Endothelial cell of umbilical vein (primary cell): ENCODE measurements at regions not wholly inside any gene's neighbourhood (a gene's known extent, or its start where the extent isn't known, plus 50 kb on each side); places are given as distances from the start of the nearest gene placed in this dataset.

Source experiments
- BruUV-seq: library from RNA; stranded (reverse); fragments of 400-500 nt; replicated peaks from 2 replicates; lab custom pipeline; 2021; lab: Mats Ljungman, UMichigan
- CTCF ChIA-PET: fragments of 300-600, 350-600 bp; sonication (Branson Sonifier 250); formaldehyde crosslinking; loops from one replicate; lab custom pipeline; 2021; ENCODE audit warnings: antibody characterized with exemption, inconsistent platforms; lab: Charles Lee
- POLR2A ChIA-PET: fragments of 300-600, 350-600 bp; sonication (Branson Sonifier 250); formaldehyde crosslinking; loops from one replicate; lab custom pipeline; 2021; ENCODE audit warnings: antibody characterized with exemption, inconsistent platforms; lab: Charles Lee
- DNase-seq: peaks from one replicate; pipeline ENCODE4 v3.0.0-alpha.2; 2011; ENCODE audit warnings: low read depth, low spot score
- FAIRE-seq: peaks from 2 replicates; lab custom pipeline; 2011; peaks lifted over from hg19 to GRCh38; lab: Jason Lieb, UNC
- H2AFZ ChIP-seq: 2 replicates; pipeline ENCODE4 v1.6.0; 2012; ENCODE audit warnings: low read depth, low read length, control low read depth, inconsistent platforms
- H3K27ac ChIP-seq: 2 replicates; pipeline ENCODE4 v1.5.1; 2011; ENCODE audit warnings: low read depth, mild to moderate bottlenecking, control low read depth, low read length, moderate library complexity; ENCODE audit not compliant: insufficient read depth
- H3K27me3 ChIP-seq, 2 experiments: 2 replicates each; pipeline versions ENCODE4 v1.6.0 to v1.6.1; 2011; ENCODE audit warnings: low read length in 2 of 2, mixed read lengths in 1 of 2; ENCODE audit not compliant: control insufficient read depth in 2 of 2, insufficient read depth in 2 of 2
- H3K36me3 ChIP-seq, 2 experiments: 2 replicates in 1 of 2; 3 replicates in 1 of 2; pipeline ENCODE4 v1.5.1; 2011; ENCODE audit warnings: low read length in 2 of 2, mild to moderate bottlenecking in 1 of 2, moderate library complexity in 1 of 2; ENCODE audit not compliant: control insufficient read depth in 2 of 2, insufficient read depth in 2 of 2; ENCODE audit errors: extremely low read depth in 1 of 2
- H3K4me1 ChIP-seq: 3 replicates; pipeline ENCODE4 v1.5.1; 2011; ENCODE audit warnings: mild to moderate bottlenecking, low read length; ENCODE audit not compliant: control insufficient read depth, insufficient read depth; ENCODE audit errors: extremely low read depth
- H3K4me2 ChIP-seq: 2 replicates; pipeline ENCODE4 v1.6.1; 2011; ENCODE audit warnings: low read length, control low read depth, mixed read lengths; ENCODE audit not compliant: insufficient read depth
- H3K4me3 ChIP-seq, 3 experiments: fragments of 200-600 bp in 1 of 3; sonication (generic), shearing (Covaris generic) in 1 of 3; replicated peaks in 1 of 3; 2 replicates each; pipeline ENCODE4 v1.5.1; 2011 to 2016; ENCODE audit warnings: control low read depth in 3 of 3, low read length in 3 of 3, mild to moderate bottlenecking in 2 of 3, inconsistent platforms in 1 of 3, low read depth in 1 of 3, moderate library complexity in 1 of 3; ENCODE audit not compliant: insufficient read depth in 1 of 3
- H3K79me2 ChIP-seq: 2 replicates; pipeline ENCODE4 v1.6.0; 2012; ENCODE audit warnings: low read length, inconsistent platforms; ENCODE audit not compliant: control insufficient read depth, insufficient read depth
- H3K9ac ChIP-seq: replicated peaks from 2 replicates; pipeline ENCODE3; 2011; ENCODE audit warnings: low read length, control low read depth; ENCODE audit not compliant: insufficient read depth; ENCODE audit errors: extremely low read depth
- H3K9me1 ChIP-seq: replicated peaks from 3 replicates; pipeline ENCODE4 v1.6.0; 2011; ENCODE audit warnings: mild to moderate bottlenecking, low read length; ENCODE audit not compliant: control insufficient read depth, insufficient read depth; ENCODE audit errors: extremely low read depth
- H3K9me3 ChIP-seq: replicated peaks from 2 replicates; pipeline ENCODE4 v1.5.1; 2012; ENCODE audit warnings: low read length, inconsistent platforms; ENCODE audit not compliant: control insufficient read depth, insufficient read depth
- H4K20me1 ChIP-seq: replicated peaks from 2 replicates; pipeline ENCODE3; 2011; ENCODE audit warnings: mild to moderate bottlenecking, low read length; ENCODE audit not compliant: control insufficient read depth, insufficient read depth; ENCODE audit errors: extremely low read depth
- EZH2 ChIP-seq: IDR thresholded peaks from 2 replicates; pipeline ENCODE4 v1.6.1; 2012; ENCODE audit warnings: borderline replicate concordance, low read depth, mild to moderate bottlenecking, moderate library complexity, low read length, inconsistent platforms; ENCODE audit not compliant: severe bottlenecking
- FOS ChIP-seq: IDR thresholded peaks from 2 replicates; pipeline ENCODE4 v1.6.1; 2011; ENCODE audit warnings: mild to moderate bottlenecking, low read length, moderate library complexity, borderline replicate concordance; ENCODE audit not compliant: insufficient read depth
- GATA2 ChIP-seq: IDR thresholded peaks from 2 replicates; pipeline ENCODE4 v1.7.0; 2011; ENCODE audit warnings: low read depth, mild to moderate bottlenecking, moderate library complexity, mixed read lengths, low read length; ENCODE audit not compliant: insufficient read length, insufficient read depth
- JUN ChIP-seq: IDR thresholded peaks from 2 replicates; pipeline ENCODE4 v1.6.1; 2011; ENCODE audit warnings: borderline replicate concordance, low read depth; ENCODE audit not compliant: insufficient read length, insufficient read depth
- MYC ChIP-seq: IDR thresholded peaks from one replicate; pipeline ENCODE4 v1.6.1; 2011; ENCODE audit warnings: mild to moderate bottlenecking, low read depth, low read length
- POLR2A ChIP-seq: IDR thresholded peaks from 2 replicates; pipeline ENCODE4 v1.6.1; 2012; ENCODE audit warnings: low read depth, mild to moderate bottlenecking, control low read depth, low read length
- POLR2AphosphoS5 ChIP-seq: IDR thresholded peaks from 2 replicates; pipeline ENCODE4 v1.6.1; 2012; ENCODE audit warnings: low read depth, mild to moderate bottlenecking, control low read depth, low read length, moderate library complexity; ENCODE audit not compliant: insufficient read depth
- dilution Hi-C: fragments of 300-500 bp; cut with MboI; formaldehyde crosslinking; loops from one replicate; pipeline ENCODE4 v1.15.0; 2019; ENCODE audit warnings: low sequenced_read_pairs; ENCODE audit not compliant: extremely low pct_ligation_motif_present
- intact Hi-C: fragments of 100-400 bp; cut with micrococcal nuclease; formaldehyde crosslinking; loops from one replicate; pipeline ENCODE4 v1.10.0; 2022
- TF ChIP-seq, protein P1 (sequence below), 2 donors: IDR thresholded peaks; 1 replicate in 1 of 2; 2 replicates in 1 of 2; pipeline ENCODE4 v1.5.1; 2011; ENCODE audit warnings: low read length in 2 of 2, mild to moderate bottlenecking in 2 of 2, moderate library complexity in 2 of 2, control low read depth in 1 of 2, inconsistent platforms in 1 of 2, low read depth in 1 of 2; ENCODE audit not compliant: insufficient read depth in 1 of 2; ENCODE audit errors: extremely low read depth in 1 of 2
- TF ChIP-seq, protein P2 (sequence below): IDR thresholded peaks from 2 replicates; pipeline ENCODE4 v1.6.1; 2011; ENCODE audit not compliant: insufficient read depth, insufficient read length

DNA sequence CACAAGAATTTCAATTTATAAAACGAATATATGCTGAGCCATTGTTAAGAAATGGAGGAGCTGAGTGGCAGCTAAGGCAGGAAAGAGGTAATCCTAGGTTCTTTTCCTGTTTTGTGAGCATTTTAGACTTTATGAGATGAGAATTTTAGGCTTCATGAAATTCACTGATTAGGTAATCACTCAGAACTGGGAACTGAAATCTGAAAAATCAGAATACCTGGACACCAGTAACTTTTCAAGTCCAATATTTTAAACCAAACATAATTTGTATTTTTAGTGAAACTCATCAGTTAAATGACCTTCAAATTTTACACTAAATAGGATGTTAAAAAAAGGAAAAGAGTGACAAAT, 389.9 kb downstream of the HTR1B start:
- Histone ChIP-seq H2AFZ (no peak overlapping the region), H3K4me3 (no peak overlapping the region), H3K9me1 (no peaks in the 10 kb centered on the region), H4K20me1 (no peaks in the 10 kb centered on the region), H3K4me2 (no peak overlapping the region), H3K27me3 (no peaks in the 10 kb centered on the region), H3K9me3 (no peaks in the 10 kb centered on the region), H3K9ac (no peak overlapping the region), H3K36me3 (no peaks in the 10 kb centered on the region), H3K79me2 (no peaks in the 10 kb centered on the region), H3K27ac (no peak overlapping the region), H3K4me1 (no peaks in the 10 kb centered on the region)
- ChIA-PET CTCF (interaction anchor here (1.2 kb wide), 1 partner anchor 15 kb away, joined by 3 read pairs; no protein-coding TSS in a partner anchor), POLR2A (no interaction called here)
- no peak for TF ChIP-seq POLR2A
- no peak for TF ChIP-seq MYC
- no peak for TF ChIP-seq FOS
- TF ChIP-seq, protein P1, sequence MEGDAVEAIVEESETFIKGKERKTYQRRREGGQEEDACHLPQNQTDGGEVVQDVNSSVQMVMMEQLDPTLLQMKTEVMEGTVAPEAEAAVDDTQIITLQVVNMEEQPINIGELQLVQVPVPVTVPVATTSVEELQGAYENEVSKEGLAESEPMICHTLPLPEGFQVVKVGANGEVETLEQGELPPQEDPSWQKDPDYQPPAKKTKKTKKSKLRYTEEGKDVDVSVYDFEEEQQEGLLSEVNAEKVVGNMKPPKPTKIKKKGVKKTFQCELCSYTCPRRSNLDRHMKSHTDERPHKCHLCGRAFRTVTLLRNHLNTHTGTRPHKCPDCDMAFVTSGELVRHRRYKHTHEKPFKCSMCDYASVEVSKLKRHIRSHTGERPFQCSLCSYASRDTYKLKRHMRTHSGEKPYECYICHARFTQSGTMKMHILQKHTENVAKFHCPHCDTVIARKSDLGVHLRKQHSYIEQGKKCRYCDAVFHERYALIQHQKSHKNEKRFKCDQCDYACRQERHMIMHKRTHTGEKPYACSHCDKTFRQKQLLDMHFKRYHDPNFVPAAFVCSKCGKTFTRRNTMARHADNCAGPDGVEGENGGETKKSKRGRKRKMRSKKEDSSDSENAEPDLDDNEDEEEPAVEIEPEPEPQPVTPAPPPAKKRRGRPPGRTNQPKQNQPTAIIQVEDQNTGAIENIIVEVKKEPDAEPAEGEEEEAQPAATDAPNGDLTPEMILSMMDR (IDR thresholded peaks at IDR 0.05; ENCODE audit: extremely low read depth in 1 of 2, insufficient read depth in 1 of 2, low read depth in 1 of 2, low read length in 2 of 2), result no peak
- no peak for TF ChIP-seq EZH2
- TF ChIP-seq, protein P2, sequence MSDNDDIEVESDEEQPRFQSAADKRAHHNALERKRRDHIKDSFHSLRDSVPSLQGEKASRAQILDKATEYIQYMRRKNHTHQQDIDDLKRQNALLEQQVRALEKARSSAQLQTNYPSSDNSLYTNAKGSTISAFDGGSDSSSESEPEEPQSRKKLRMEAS, result no peak
- no peak for TF ChIP-seq POLR2AphosphoS5
- TF ChIP-seq GATA2, result no peak
- no peak for TF ChIP-seq JUN
- DNase-seq, result no peak
- no TSS peak for BruUV-seq
- no peak for FAIRE-seq
- intact Hi-C loops (no loop called here), dilution Hi-C loops (no loop called here)
